Bronchial epithelial cell (primary cell): ENCODE measurements at regions not wholly inside any gene's neighbourhood (a gene's known extent, or its start where the extent isn't known, plus 50 kb on each side); places are given as distances from the start of the nearest gene placed in this dataset.

Experiments used
- DNase-seq: peaks from one replicate; pipeline ENCODE4 v3.0.0-alpha.2; 2010; ENCODE audit warnings: low read depth
- FAIRE-seq: peaks from 2 replicates; lab custom pipeline; 2011; peaks lifted over from hg19 to GRCh38; lab: Jason Lieb, UNC
- H3K27me3 ChIP-seq: 2 replicates; pipeline ENCODE4 v1.5.1; 2011; ENCODE audit warnings: low read length; ENCODE audit not compliant: control insufficient read depth, insufficient read depth
- H3K36me3 ChIP-seq: 2 replicates; pipeline ENCODE4 v1.5.1; 2011; ENCODE audit warnings: low read length; ENCODE audit not compliant: control insufficient read depth, insufficient read depth
- H3K4me3 ChIP-seq: 2 replicates; pipeline ENCODE4 v1.5.1; 2011; ENCODE audit warnings: mild to moderate bottlenecking, low read depth, low read length, control low read depth
- CTCF ChIP-seq: IDR thresholded peaks from 2 replicates; pipeline ENCODE4 v1.5.1; 2011; ENCODE audit warnings: mild to moderate bottlenecking, moderate library complexity, low read length, control low read depth, inconsistent platforms; ENCODE audit not compliant: insufficient read depth, severe bottlenecking

- no peak for TF ChIP-seq CTCF
- H3K4me3 ChIP-seq, result no peak overlapping the region
- H3K36me3 ChIP-seq, result no peaks in the 10 kb centered on the region
- no peak for FAIRE-seq
- DNase-seq, result peak; percentile 97
- no peaks in the 10 kb centered on the region for H3K27me3 ChIP-seq
These were observed 211.7 kb downstream of the FAM76B start for GRCh38 chr11:95577716-95578460.

GRCh38 chr11:95576146-95576845 lies 213.3 kb downstream of the FAM76B start:
- H3K27me3 ChIP-seq, result no peaks in the 10 kb centered on the region
- H3K4me3 ChIP-seq, result no peak overlapping the region
- DNase-seq (no peak), FAIRE-seq (no peak)
- no peaks in the 10 kb centered on the region for H3K36me3 ChIP-seq
- TF ChIP-seq CTCF, result no peak

- TF ChIP-seq CTCF, result no peak
- no peak for FAIRE-seq
- no peak for DNase-seq
- H3K36me3 ChIP-seq, result no peaks in the 10 kb centered on the region
- no peak overlapping the region for H3K4me3 ChIP-seq
- no peaks in the 10 kb centered on the region for H3K27me3 ChIP-seq
These were observed 214.1 kb downstream of the FAM76B start for GRCh38 chr11:95575517-95575916.

- no peak for DNase-seq
- H3K4me3 ChIP-seq, result no peak overlapping the region
- TF ChIP-seq CTCF, result no peak
- H3K36me3 ChIP-seq, result no peaks in the 10 kb centered on the region
- no peaks in the 10 kb centered on the region for H3K27me3 ChIP-seq
- no peak for FAIRE-seq
These were observed 217.8 kb downstream of the FAM76B start for GRCh38 chr11:95571718-95572260.

GRCh38 chr11:95570845-95571244 lies 218.7 kb downstream of the FAM76B start:
- no peaks in the 10 kb centered on the region for H3K27me3 ChIP-seq
- H3K36me3 ChIP-seq, result no peaks in the 10 kb centered on the region
- H3K4me3 ChIP-seq, result no peak overlapping the region
- TF ChIP-seq CTCF, result no peak
- no peak for FAIRE-seq
- no peak for DNase-seq
